Gastrocnemius medialis (tissue), 4 donors: ENCODE measurements at regions not wholly inside any gene's neighbourhood (a gene's known extent, or its start where the extent isn't known, plus 50 kb on each side); places are given as distances from the start of the nearest gene placed in this dataset.

Experiments
- POLR2A ChIP-seq, 2 donors: fragments of 450-650 bp; IDR thresholded peaks; one replicate each; pipeline ENCODE4 v1.6.1; 2017; ENCODE audit warnings: antibody characterized with exemption in 2 of 2, mild to moderate bottlenecking in 2 of 2, moderate library complexity in 2 of 2
- TF ChIP-seq, protein P1 (sequence below), 5 experiments: fragments of 450-650 bp in 3 of 5; fragments of 200-600 bp in 2 of 5; sonication (generic) in 2 of 5; IDR thresholded peaks in 4 of 5; conservative IDR thresholded peaks in 1 of 5; 1 replicate in 4 of 5; 2 replicates in 1 of 5; pipeline ENCODE4 v1.5.1; 2016 to 2019; ENCODE audit warnings: antibody characterized with exemption in 5 of 5, mild to moderate bottlenecking in 3 of 5, moderate library complexity in 3 of 5

GRCh38 chr13:80716610-80717081, 375.7 kb upstream of the SPRY2 start:
- TF ChIP-seq, protein P1, sequence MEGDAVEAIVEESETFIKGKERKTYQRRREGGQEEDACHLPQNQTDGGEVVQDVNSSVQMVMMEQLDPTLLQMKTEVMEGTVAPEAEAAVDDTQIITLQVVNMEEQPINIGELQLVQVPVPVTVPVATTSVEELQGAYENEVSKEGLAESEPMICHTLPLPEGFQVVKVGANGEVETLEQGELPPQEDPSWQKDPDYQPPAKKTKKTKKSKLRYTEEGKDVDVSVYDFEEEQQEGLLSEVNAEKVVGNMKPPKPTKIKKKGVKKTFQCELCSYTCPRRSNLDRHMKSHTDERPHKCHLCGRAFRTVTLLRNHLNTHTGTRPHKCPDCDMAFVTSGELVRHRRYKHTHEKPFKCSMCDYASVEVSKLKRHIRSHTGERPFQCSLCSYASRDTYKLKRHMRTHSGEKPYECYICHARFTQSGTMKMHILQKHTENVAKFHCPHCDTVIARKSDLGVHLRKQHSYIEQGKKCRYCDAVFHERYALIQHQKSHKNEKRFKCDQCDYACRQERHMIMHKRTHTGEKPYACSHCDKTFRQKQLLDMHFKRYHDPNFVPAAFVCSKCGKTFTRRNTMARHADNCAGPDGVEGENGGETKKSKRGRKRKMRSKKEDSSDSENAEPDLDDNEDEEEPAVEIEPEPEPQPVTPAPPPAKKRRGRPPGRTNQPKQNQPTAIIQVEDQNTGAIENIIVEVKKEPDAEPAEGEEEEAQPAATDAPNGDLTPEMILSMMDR (IDR thresholded peaks at IDR 0.05 in 4 of 5, conservative IDR thresholded peaks at IDR 0.05 in 1 of 5) = no peak
- no peak for TF ChIP-seq POLR2A (IDR thresholded peaks at IDR 0.05)
